ENCODE measurements at regions not wholly inside any gene's neighbourhood (a gene's known extent, or its start where the extent isn't known, plus 50 kb on each side); places are given as distances from the start of the nearest gene placed in this dataset.
"Not testable (repeated sequence)": the region's sequence is repeated elsewhere in the genome, so short reads cannot be mapped to it uniquely, and the experiment has no call there.

GRCh38 chr3:18188491-18188890 lies 236.6 kb downstream of the SATB1 start:
- H3K36me3 Mint-ChIP-seq (ENCODE audit: insufficient read depth), result no peaks in the 10 kb centered on the region
- no peak for DNase-seq (ENCODE audit: low spot score, unreplicated experiment)
- H3K4me3 Mint-ChIP-seq (ENCODE audit: low read depth), result no peak overlapping the region
- H3K9me3 Mint-ChIP-seq (ENCODE audit: low read depth), result no peaks in the 10 kb centered on the region
- H3K4me1 Mint-ChIP-seq (ENCODE audit: low read depth), result peaks cover 2% of the 10 kb centered on the region
- TF ChIP-seq CTCF (IDR thresholded peaks at IDR 0.05; ENCODE audit: unreplicated experiment), result no peak
- no peak overlapping the region for H3K27ac Mint-ChIP-seq
- no peaks in the 10 kb centered on the region for H3K27me3 Mint-ChIP-seq

- peaks cover 2% of the 10 kb centered on the region for H3K4me1 Mint-ChIP-seq (ENCODE audit: low read depth)
- no peaks in the 10 kb centered on the region for H3K9me3 Mint-ChIP-seq (ENCODE audit: low read depth)
- H3K27ac Mint-ChIP-seq, result no peak overlapping the region
- TF ChIP-seq CTCF (IDR thresholded peaks at IDR 0.05; ENCODE audit: unreplicated experiment), result no peak
- DNase-seq (ENCODE audit: low spot score, unreplicated experiment), result no peak
- H3K27me3 Mint-ChIP-seq, result no peaks in the 10 kb centered on the region
- H3K36me3 Mint-ChIP-seq (ENCODE audit: insufficient read depth), result no peaks in the 10 kb centered on the region
- no peak overlapping the region for H3K4me3 Mint-ChIP-seq (ENCODE audit: low read depth)
Observed at GRCh38 chr3:18185624-18186023, 239.5 kb downstream of the SATB1 start.

- not testable (repeated sequence) for H3K27me3 Mint-ChIP-seq; H3K27ac Mint-ChIP-seq; H3K4me3 Mint-ChIP-seq (ENCODE audit: low read depth)
Observed at GRCh38 chr3:18182923-18183322, 242.2 kb downstream of the SATB1 start.

GRCh38 chr3:18179521-18179920 lies 245.6 kb downstream of the SATB1 start:
- no peak overlapping the region for H3K4me3 Mint-ChIP-seq (ENCODE audit: low read depth)
- peaks cover 3% of the 10 kb centered on the region for H3K4me1 Mint-ChIP-seq (ENCODE audit: low read depth)
- H3K27ac Mint-ChIP-seq, result no peak overlapping the region
- peaks cover 6% of the 10 kb centered on the region for H3K9me3 Mint-ChIP-seq (ENCODE audit: low read depth)
- H3K36me3 Mint-ChIP-seq (ENCODE audit: insufficient read depth), result no peaks in the 10 kb centered on the region
- no peak for TF ChIP-seq CTCF (IDR thresholded peaks at IDR 0.05; ENCODE audit: unreplicated experiment)
- no peak for DNase-seq (ENCODE audit: low spot score, unreplicated experiment)
- no peaks in the 10 kb centered on the region for H3K27me3 Mint-ChIP-seq

More at GRCh38 chr3:18182923-18183322, 242.2 kb downstream of the SATB1 start:
- DNase-seq (ENCODE audit: low spot score, unreplicated experiment); H3K36me3 Mint-ChIP-seq (ENCODE audit: insufficient read depth); H3K9me3 Mint-ChIP-seq (ENCODE audit: low read depth); H3K4me1 Mint-ChIP-seq (ENCODE audit: low read depth): not testable (repeated sequence)

GRCh38 chr3:18177271-18177670 lies 247.9 kb downstream of the SATB1 start:
- Mint-ChIP-seq H3K27me3 (no peaks in the 10 kb centered on the region), H3K4me1 (ENCODE audit: low read depth) (peaks cover 3% of the 10 kb centered on the region), H3K9me3 (ENCODE audit: low read depth) (peaks cover 9% of the 10 kb centered on the region)

GRCh38 chr3:18173891-18174290 lies 251.2 kb downstream of the SATB1 start:
- not testable (repeated sequence) for H3K4me3 Mint-ChIP-seq (ENCODE audit: low read depth); H3K4me1 Mint-ChIP-seq (ENCODE audit: low read depth); DNase-seq (ENCODE audit: low spot score, unreplicated experiment); H3K36me3 Mint-ChIP-seq (ENCODE audit: insufficient read depth); H3K27me3 Mint-ChIP-seq; H3K27ac Mint-ChIP-seq
- H3K9me3 Mint-ChIP-seq (ENCODE audit: low read depth), result peaks cover 12% of the 10 kb centered on the region

More at GRCh38 chr3:18177271-18177670, 247.9 kb downstream of the SATB1 start:
- DNase-seq (ENCODE audit: low spot score, unreplicated experiment), result no peak
- peaks cover 1% of the 10 kb centered on the region for H3K36me3 Mint-ChIP-seq (ENCODE audit: insufficient read depth)
- H3K27ac Mint-ChIP-seq, result no peak overlapping the region
- no peak for TF ChIP-seq CTCF (IDR thresholded peaks at IDR 0.05; ENCODE audit: unreplicated experiment)
- H3K4me3 Mint-ChIP-seq (ENCODE audit: low read depth), result no peak overlapping the region

All from progenitor cell of endocrine pancreas (in vitro differentiated cells).